C4-2B (cell line): ENCODE measurements at regions not wholly inside any gene's neighbourhood (a gene's known extent, or its start where the extent isn't known, plus 50 kb on each side); places are given as distances from the start of the nearest gene placed in this dataset.

ENCODE experiments used
- ZFX ChIP-seq: fragments of 450-650 bp; IDR thresholded peaks from 2 replicates; pipeline ENCODE4 v1.6.1; 2017
- TF ChIP-seq, protein P1 (sequence below): fragments of 450-650 bp; conservative IDR thresholded peaks from 2 replicates; pipeline ENCODE4 v1.5.1; 2017; ENCODE audit warnings: mild to moderate bottlenecking

DNA sequence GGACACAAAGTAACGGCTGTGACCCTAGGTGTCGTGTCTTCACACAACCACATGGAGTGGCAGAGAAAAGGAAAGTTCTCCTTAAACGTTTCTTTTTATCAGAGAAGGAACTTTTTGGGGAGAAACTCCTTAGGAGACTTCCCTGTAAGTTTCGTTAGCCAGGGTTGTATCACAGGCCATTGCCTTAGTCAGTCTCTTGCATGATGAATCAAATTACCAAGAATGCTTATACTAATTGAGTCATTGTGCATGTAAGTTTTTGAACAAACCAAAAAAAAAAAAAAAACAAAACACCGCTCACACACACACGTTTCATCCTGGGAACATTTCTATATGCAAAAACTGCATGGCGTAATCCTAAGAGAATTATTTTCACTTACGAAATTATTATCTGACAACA, 150.4 kb upstream of the SATB1 start:
- TF ChIP-seq, protein P1, sequence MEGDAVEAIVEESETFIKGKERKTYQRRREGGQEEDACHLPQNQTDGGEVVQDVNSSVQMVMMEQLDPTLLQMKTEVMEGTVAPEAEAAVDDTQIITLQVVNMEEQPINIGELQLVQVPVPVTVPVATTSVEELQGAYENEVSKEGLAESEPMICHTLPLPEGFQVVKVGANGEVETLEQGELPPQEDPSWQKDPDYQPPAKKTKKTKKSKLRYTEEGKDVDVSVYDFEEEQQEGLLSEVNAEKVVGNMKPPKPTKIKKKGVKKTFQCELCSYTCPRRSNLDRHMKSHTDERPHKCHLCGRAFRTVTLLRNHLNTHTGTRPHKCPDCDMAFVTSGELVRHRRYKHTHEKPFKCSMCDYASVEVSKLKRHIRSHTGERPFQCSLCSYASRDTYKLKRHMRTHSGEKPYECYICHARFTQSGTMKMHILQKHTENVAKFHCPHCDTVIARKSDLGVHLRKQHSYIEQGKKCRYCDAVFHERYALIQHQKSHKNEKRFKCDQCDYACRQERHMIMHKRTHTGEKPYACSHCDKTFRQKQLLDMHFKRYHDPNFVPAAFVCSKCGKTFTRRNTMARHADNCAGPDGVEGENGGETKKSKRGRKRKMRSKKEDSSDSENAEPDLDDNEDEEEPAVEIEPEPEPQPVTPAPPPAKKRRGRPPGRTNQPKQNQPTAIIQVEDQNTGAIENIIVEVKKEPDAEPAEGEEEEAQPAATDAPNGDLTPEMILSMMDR = no peak
- TF ChIP-seq ZFX = no peak
